Activated CD4-positive, alpha-beta T cell treated with anti-CD3 and anti-CD28 coated beads for 36 hours (primary cell): ENCODE measurements at regions not wholly inside any gene's neighbourhood (a gene's known extent, or its start where the extent isn't known, plus 50 kb on each side); places are given as distances from the start of the nearest gene placed in this dataset.
"Not testable (repeated sequence)": the region's sequence is repeated elsewhere in the genome, so short reads cannot be mapped to it uniquely, and the experiment has no call there.

Source experiments
- ATAC-seq: fragments of 200-7000 bp; cut with Tn5 transposase; one replicate; pipeline ENCODE4 v1.10.0; 2021; ENCODE audit warnings: mild to moderate bottlenecking, moderate library complexity
- CTCF ChIA-PET: fragments of 350-600 bp; sonication (Branson Sonifier 250); formaldehyde crosslinking; loops from one replicate; lab custom pipeline; 2021; ENCODE audit warnings: antibody characterized with exemption; lab: Charles Lee
- POLR2A ChIA-PET: fragments of 350-600 bp; sonication (Branson Sonifier 250); formaldehyde crosslinking; loops from one replicate; lab custom pipeline; 2021; ENCODE audit warnings: antibody characterized with exemption, inconsistent platforms; lab: Charles Lee
- DNase-seq: peaks from one replicate; pipeline ENCODE4 v3.0.0-alpha.2; 2020
- H3K27ac Mint-ChIP-seq: one replicate; pipeline ENCODE4 v1.8.0; 2021; ENCODE audit warnings: mixed read lengths
- H3K27me3 Mint-ChIP-seq: one replicate; pipeline ENCODE4 v1.8.0; 2021; ENCODE audit warnings: mixed read lengths
- H3K36me3 Mint-ChIP-seq: one replicate; pipeline ENCODE4 v1.8.0; 2021; ENCODE audit warnings: low read depth, mixed read lengths
- H3K4me1 Mint-ChIP-seq: one replicate; pipeline ENCODE4 v1.8.0; 2021; ENCODE audit warnings: mixed read lengths
- H3K4me3 Mint-ChIP-seq: one replicate; pipeline ENCODE4 v1.8.0; 2021; ENCODE audit warnings: mild to moderate bottlenecking, moderate library complexity, mixed read lengths
- H3K9me3 Mint-ChIP-seq: one replicate; pipeline ENCODE4 v1.8.0; 2021; ENCODE audit warnings: low read depth, mixed read lengths
- intact Hi-C, 2 experiments: fragments of 100-400 bp; cut with DNase I in 1 of 2; cut with micrococcal nuclease in 1 of 2; formaldehyde crosslinking; loops; one replicate each; pipeline versions ENCODE4 v1.14.2 to v1.15.1; 2022 to 2024; cut with DNase I, micrococcal nuclease

DNA sequence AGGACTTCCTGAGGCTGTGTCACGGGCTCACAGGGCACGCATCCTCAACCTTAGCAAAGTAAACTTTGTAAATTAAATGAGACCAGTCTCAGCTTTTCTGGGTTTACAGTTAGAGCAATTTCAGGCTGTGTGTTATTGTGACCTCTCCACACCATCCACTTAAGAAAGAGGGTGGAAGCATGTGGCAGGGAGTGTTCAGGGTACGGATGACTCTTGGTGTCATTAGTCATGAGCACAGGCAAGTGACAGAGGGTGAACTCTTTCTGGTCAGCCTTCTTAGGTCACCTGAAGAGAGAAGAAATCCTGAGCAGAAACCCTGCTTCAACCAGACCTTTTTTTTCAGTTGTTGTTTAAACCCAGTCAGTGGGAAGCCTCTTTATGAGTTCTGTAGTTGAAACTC, 207.9 kb downstream of the ICOS start:
- peaks cover 12% of the 10 kb centered on the region for H3K27me3 Mint-ChIP-seq
- no peaks in the 10 kb centered on the region for H3K9me3 Mint-ChIP-seq
- POLR2A ChIA-PET: no interaction called here
- no peak overlapping the region for H3K4me3 Mint-ChIP-seq
- no peak overlapping the region for H3K27ac Mint-ChIP-seq
- peaks cover 10% of the 10 kb centered on the region for H3K4me1 Mint-ChIP-seq
- no peaks in the 10 kb centered on the region for H3K36me3 Mint-ChIP-seq
- CTCF ChIA-PET: interaction anchor here (0.6 to 2.7 kb wide), 14 partner anchors 8 to 662 kb away, joined by 3 to 37 read pairs (median 4); no protein-coding TSS in a partner anchor
- intact Hi-C loops: loop anchor here in 1 of 2 experiments (2.0 kb wide), 2 partner anchors 34 to 36 kb away; no protein-coding TSS in a partner anchor
- ATAC-seq: no peak
- DNase-seq: no peak

GRCh38 chr2:204145263-204145751, 208.7 kb downstream of the ICOS start:
- ATAC-seq (peak; percentile 97), DNase-seq (peak; percentile 89)
- CTCF ChIA-PET: interaction anchor here (0.6 to 2.7 kb wide), 26 partner anchors 9 to 305 kb away, joined by 3 to 37 read pairs (median 4); no protein-coding TSS in a partner anchor
- Mint-ChIP-seq H3K27me3 (peaks cover 13% of the 10 kb centered on the region), H3K36me3 (no peaks in the 10 kb centered on the region), H3K4me3 (peak overlapping the region; percentile 65), H3K4me1 (peaks cover 10% of the 10 kb centered on the region), H3K9me3 (no peaks in the 10 kb centered on the region), H3K27ac (peak overlapping the region; percentile 68)
- intact Hi-C loops: loop anchor here (1.0 to 5.0 kb wide), 6 partner anchors 33 to 167 kb away; no protein-coding TSS in a partner anchor
- POLR2A ChIA-PET: interaction anchor here (0.6 kb wide), 1 partner anchor 1774 kb away, joined by 3 read pairs; no protein-coding TSS in a partner anchor

GRCh38 chr2:204145791-204146190, 209.2 kb downstream of the ICOS start:
- DNase-seq: no peak
- ChIA-PET POLR2A (interaction anchor here (0.6 kb wide), 1 partner anchor 1773 kb away, joined by 3 read pairs; no protein-coding TSS in a partner anchor), CTCF (interaction anchor here (0.6 to 2.7 kb wide), 25 partner anchors 9 to 305 kb away, joined by 3 to 37 read pairs (median 4); no protein-coding TSS in a partner anchor)
- H3K4me3 Mint-ChIP-seq: peak overlapping the region; percentile 65
- intact Hi-C loops: loop anchor here (1.0 to 5.0 kb wide), 6 partner anchors 33 to 167 kb away; no protein-coding TSS in a partner anchor
- no peak for ATAC-seq
- no peaks in the 10 kb centered on the region for H3K9me3 Mint-ChIP-seq
- peaks cover 11% of the 10 kb centered on the region for H3K27me3 Mint-ChIP-seq
- H3K4me1 Mint-ChIP-seq: peaks cover 10% of the 10 kb centered on the region
- no peaks in the 10 kb centered on the region for H3K36me3 Mint-ChIP-seq
- H3K27ac Mint-ChIP-seq: peak overlapping the region; percentile 68

DNA sequence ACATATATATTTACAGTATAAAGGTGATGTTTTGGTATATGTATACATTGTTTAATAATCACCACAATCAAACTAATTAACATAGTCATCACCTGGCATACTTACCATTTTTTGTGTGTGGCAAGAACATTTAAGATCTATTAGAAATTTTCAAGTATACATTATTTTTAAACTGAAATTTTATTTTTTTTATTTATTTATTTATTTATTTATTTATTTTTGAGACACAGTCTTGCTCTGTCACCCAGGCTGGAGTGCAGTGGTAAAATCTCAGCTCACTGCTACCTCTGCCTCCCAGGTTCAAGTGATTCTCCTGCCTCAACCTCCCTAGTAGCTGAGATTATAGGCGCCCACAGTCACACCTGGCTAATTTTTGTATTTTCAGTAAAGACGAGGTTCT, 210.5 kb downstream of the ICOS start:
- DNase-seq, H3K36me3 Mint-ChIP-seq, H3K9me3 Mint-ChIP-seq, POLR2A ChIA-PET, H3K4me3 Mint-ChIP-seq, ATAC-seq, H3K4me1 Mint-ChIP-seq, H3K27ac Mint-ChIP-seq: not testable (repeated sequence)
- CTCF ChIA-PET: interaction anchor here (0.7 to 1.0 kb wide), 3 partner anchors 10 to 133 kb away, joined by 3 read pairs; no protein-coding TSS in a partner anchor
- H3K27me3 Mint-ChIP-seq: peaks cover 11% of the 10 kb centered on the region
- intact Hi-C loops: loop anchor here in 1 of 2 experiments (5.0 kb wide), 1 partner anchor 165 kb away; no protein-coding TSS in a partner anchor

DNA sequence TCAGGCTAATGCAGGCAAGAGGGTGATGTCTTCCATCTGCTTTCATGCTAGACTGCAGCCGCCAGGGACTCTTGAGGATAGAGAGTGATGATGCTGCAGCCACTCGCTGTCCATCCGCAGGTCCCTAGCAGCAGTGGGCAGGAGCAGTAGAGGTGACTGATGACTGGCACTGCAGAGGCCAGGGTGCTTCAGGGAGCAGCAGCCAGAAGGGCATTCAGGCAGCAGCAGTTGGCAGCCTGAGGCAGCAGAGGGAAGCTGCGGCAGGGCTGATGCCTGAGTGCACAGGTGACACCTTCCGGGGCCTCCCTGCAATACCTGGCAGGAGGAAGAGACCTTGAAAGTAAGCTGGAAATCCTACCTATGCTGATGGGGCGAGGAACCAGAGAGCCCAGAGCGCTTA, 214.2 kb downstream of the ICOS start:
- H3K4me1 Mint-ChIP-seq: peaks cover 5% of the 10 kb centered on the region
- peaks cover 11% of the 10 kb centered on the region for H3K27me3 Mint-ChIP-seq
- CTCF ChIA-PET: interaction anchor here (0.5 to 4.4 kb wide), 4 partner anchors 15 to 223 kb away, joined by 3 to 28 read pairs (median 4); no protein-coding TSS in a partner anchor
- no peaks in the 10 kb centered on the region for H3K9me3 Mint-ChIP-seq
- DNase-seq (no peak), ATAC-seq (no peak)
- intact Hi-C loops: no loop called here
- no peaks in the 10 kb centered on the region for H3K36me3 Mint-ChIP-seq
- POLR2A ChIA-PET: no interaction called here
- no peak overlapping the region for H3K27ac Mint-ChIP-seq
- no peak overlapping the region for H3K4me3 Mint-ChIP-seq

GRCh38 chr2:204152616-204153015, 216.1 kb downstream of the ICOS start:
- Mint-ChIP-seq H3K27ac (no peak overlapping the region), H3K27me3 (peaks cover 11% of the 10 kb centered on the region), H3K4me3 (no peak overlapping the region), H3K9me3 (no peaks in the 10 kb centered on the region), H3K36me3 (no peaks in the 10 kb centered on the region), H3K4me1 (no peaks in the 10 kb centered on the region)
- intact Hi-C loops: no loop called here
- ATAC-seq: no peak
- no peak for DNase-seq
- CTCF ChIA-PET: interaction anchor here (0.6 to 4.4 kb wide), 5 partner anchors 9 to 741 kb away, joined by 3 to 28 read pairs (median 3); no protein-coding TSS in a partner anchor
- POLR2A ChIA-PET: no interaction called here

DNA sequence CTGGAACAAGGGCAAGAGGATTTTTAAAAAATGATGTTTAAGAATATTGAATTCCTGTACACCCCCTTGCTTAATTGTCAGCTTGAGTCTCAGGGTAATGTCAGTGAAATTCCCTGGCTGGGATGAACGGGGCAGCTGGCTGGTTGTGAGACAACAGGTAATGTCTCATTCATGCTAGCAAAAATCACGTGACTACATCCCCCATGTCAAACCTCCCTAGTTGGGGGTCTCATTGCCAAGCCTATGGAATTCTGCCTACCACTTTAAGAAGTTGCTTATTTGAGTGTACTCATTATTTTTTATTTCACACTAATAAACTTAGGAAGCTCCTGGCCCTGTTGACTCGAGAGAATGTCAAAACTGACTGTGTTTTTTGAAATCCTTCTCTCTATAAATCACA, 218.3 kb downstream of the ICOS start:
- H3K27ac Mint-ChIP-seq: no peak overlapping the region
- DNase-seq (no peak), ATAC-seq (no peak)
- intact Hi-C loops: no loop called here
- peaks cover 2% of the 10 kb centered on the region for H3K27me3 Mint-ChIP-seq
- H3K9me3 Mint-ChIP-seq: no peaks in the 10 kb centered on the region
- ChIA-PET POLR2A (no interaction called here), CTCF (interaction anchor here (1.5 to 1.6 kb wide), 2 partner anchors 10 to 23 kb away, joined by 5 to 6 read pairs; no protein-coding TSS in a partner anchor)
- H3K36me3 Mint-ChIP-seq: no peaks in the 10 kb centered on the region
- H3K4me3 Mint-ChIP-seq: no peak overlapping the region
- no peaks in the 10 kb centered on the region for H3K4me1 Mint-ChIP-seq

DNA sequence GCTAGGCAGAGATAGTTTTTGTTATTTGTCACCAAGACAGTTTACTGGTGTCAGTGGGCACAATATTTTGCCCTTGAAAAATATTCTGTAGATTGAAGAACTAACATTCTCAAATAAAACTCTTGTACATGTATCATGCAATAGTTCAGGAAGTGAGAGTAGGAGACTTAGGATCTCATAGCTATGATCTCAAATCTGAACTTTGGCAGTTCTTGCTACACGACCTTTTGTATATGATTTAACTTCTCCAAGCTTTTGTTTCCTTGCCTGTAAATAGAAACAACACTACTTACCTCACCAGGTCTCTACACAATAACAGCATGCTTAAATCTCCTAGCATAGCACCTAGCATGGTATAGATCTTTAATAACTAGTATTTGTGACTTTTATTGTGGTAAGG, 219.9 kb downstream of the ICOS start:
- CTCF ChIA-PET: no interaction called here
- Mint-ChIP-seq H3K27ac (no peak overlapping the region), H3K4me1 (no peaks in the 10 kb centered on the region), H3K9me3 (no peaks in the 10 kb centered on the region), H3K36me3 (no peaks in the 10 kb centered on the region), H3K27me3 (peaks cover 7% of the 10 kb centered on the region), H3K4me3 (no peak overlapping the region)
- POLR2A ChIA-PET: no interaction called here
- DNase-seq (no peak), ATAC-seq (no peak)
- intact Hi-C loops: no loop called here

DNA sequence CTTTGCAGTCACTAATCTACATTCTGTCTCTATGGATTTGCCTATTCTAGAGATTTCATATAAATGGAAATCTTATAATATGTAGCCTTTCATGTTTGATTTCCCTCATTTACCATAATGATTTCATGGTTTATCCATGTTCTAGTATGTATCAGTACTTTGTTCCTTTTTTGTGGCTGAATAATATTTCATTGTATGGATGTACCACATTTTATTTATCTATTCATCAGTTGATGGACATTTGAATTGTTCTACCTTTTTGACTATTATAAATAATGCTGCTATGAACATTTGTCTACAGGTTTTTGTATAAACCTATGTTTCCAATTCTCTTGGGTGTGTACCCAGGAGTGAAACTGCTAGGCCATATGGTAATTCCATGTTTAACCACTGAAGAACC, 221.1 kb downstream of the ICOS start:
- Mint-ChIP-seq H3K9me3 (no peaks in the 10 kb centered on the region), H3K4me1 (no peaks in the 10 kb centered on the region), H3K27ac (no peak overlapping the region), H3K36me3 (no peaks in the 10 kb centered on the region), H3K4me3 (no peak overlapping the region), H3K27me3 (peaks cover 9% of the 10 kb centered on the region)
- DNase-seq (no peak), ATAC-seq (no peak)
- CTCF ChIA-PET: no interaction called here
- POLR2A ChIA-PET: no interaction called here
- intact Hi-C loops: no loop called here

DNA sequence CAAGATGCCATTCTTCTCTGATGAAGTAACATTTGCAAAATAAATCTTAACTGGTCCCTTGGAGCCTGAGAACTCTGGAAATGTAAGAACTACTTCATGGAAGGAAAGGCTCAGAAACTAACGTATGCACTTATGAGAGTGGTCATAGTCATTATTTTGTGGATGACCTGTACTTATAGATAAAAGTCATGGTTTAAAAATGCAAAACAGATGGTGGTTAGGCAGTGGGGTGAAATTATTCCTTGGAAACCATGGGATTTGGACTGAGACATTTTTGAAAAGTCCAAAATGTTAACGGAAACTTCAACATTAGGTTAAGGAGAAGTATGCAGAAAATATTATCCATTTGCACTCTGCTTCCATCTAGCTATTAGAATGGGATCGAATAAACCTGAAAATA, 223.0 kb downstream of the ICOS start:
- ChIA-PET CTCF (interaction anchor here (1.3 to 1.7 kb wide), 2 partner anchors 19 to 86 kb away, joined by 5 read pairs; no protein-coding TSS in a partner anchor), POLR2A (no interaction called here)
- H3K27ac Mint-ChIP-seq: no peak overlapping the region
- intact Hi-C loops: no loop called here
- H3K4me1 Mint-ChIP-seq: no peaks in the 10 kb centered on the region
- DNase-seq (no peak), ATAC-seq (no peak)
- H3K36me3 Mint-ChIP-seq: no peaks in the 10 kb centered on the region
- peaks cover 9% of the 10 kb centered on the region for H3K27me3 Mint-ChIP-seq
- H3K9me3 Mint-ChIP-seq: no peaks in the 10 kb centered on the region
- no peak overlapping the region for H3K4me3 Mint-ChIP-seq

- ATAC-seq: no peak
- H3K27ac Mint-ChIP-seq: no peak overlapping the region
- CTCF ChIA-PET: interaction anchor here (0.6 to 2.8 kb wide), 2 partner anchors 17 to 42 kb away, joined by 3 to 13 read pairs; no protein-coding TSS in a partner anchor
These were observed 224.4 kb downstream of the ICOS start for GRCh38 chr2:204160989-204161388.

More at GRCh38 chr2:204160989-204161388, 224.4 kb downstream of the ICOS start:
- Mint-ChIP-seq H3K27me3 (peaks cover 9% of the 10 kb centered on the region), H3K4me3 (no peak overlapping the region), H3K9me3 (no peaks in the 10 kb centered on the region), H3K4me1 (no peaks in the 10 kb centered on the region), H3K36me3 (no peaks in the 10 kb centered on the region)
- POLR2A ChIA-PET: no interaction called here
- DNase-seq: no peak
- intact Hi-C loops: no loop called here
